ENCODE measurements at regions not wholly inside any gene's neighbourhood (a gene's known extent, or its start where the extent isn't known, plus 50 kb on each side); places are given as distances from the start of the nearest gene placed in this dataset.

GRCh38 chr5:83846624-83847350 lies 126.1 kb upstream of the HAPLN1 start:
- no peaks in the 10 kb centered on the region for H3K27me3 Mint-ChIP-seq (ENCODE audit: insufficient read depth)
- TF ChIP-seq CTCF (conservative IDR thresholded peaks at IDR 0.05), result no peak
- H3K4me1 Mint-ChIP-seq, result no peaks in the 10 kb centered on the region
- Histone ChIP-seq H3K4me1 (ENCODE audit: control insufficient read depth, insufficient read depth, low read length) (no peaks in the 10 kb centered on the region), H3K9ac (ENCODE audit: extremely low read depth, low read length, poor library complexity, severe bottlenecking) (no peak overlapping the region), H3K9me3 (ENCODE audit: control insufficient read depth, low read length) (no peaks in the 10 kb centered on the region), H3K4me3 (ENCODE audit: low read length) (no peak overlapping the region), H3K36me3 (ENCODE audit: control insufficient read depth, insufficient read depth, low read length) (no peaks in the 10 kb centered on the region), H3K27ac (ENCODE audit: low read depth, low read length) (no peak overlapping the region), H3K27me3 (ENCODE audit: control insufficient read depth, insufficient read depth, low read length, poor library complexity, severe bottlenecking) (no peaks in the 10 kb centered on the region)
- no peak overlapping the region for H3K27ac Mint-ChIP-seq
- no peaks in the 10 kb centered on the region for H3K36me3 Mint-ChIP-seq (ENCODE audit: low read depth)
- H3K4me3 Mint-ChIP-seq, result no peak overlapping the region
- 81 to 86% methylated on average over 2 to 3 of the region's 3 CpGs for WGBS, 2 experiments (ENCODE audit: insufficient coverage in 1 of 2, insufficient read length in 1 of 2)
- DNase-seq, result no peak
- no peaks in the 10 kb centered on the region for H3K9me3 Mint-ChIP-seq

GRCh38 chr5:83844449-83845068 lies 123.9 kb upstream of the HAPLN1 start:
- Histone ChIP-seq H3K27me3 (ENCODE audit: control insufficient read depth, insufficient read depth, low read length, poor library complexity, severe bottlenecking) (no peaks in the 10 kb centered on the region), H3K27ac (ENCODE audit: low read depth, low read length) (no peak overlapping the region), H3K9ac (ENCODE audit: extremely low read depth, low read length, poor library complexity, severe bottlenecking) (no peak overlapping the region), H3K4me3 (ENCODE audit: low read length) (no peak overlapping the region), H3K9me3 (ENCODE audit: control insufficient read depth, low read length) (no peaks in the 10 kb centered on the region), H3K36me3 (ENCODE audit: control insufficient read depth, insufficient read depth, low read length) (no peaks in the 10 kb centered on the region), H3K4me1 (ENCODE audit: control insufficient read depth, insufficient read depth, low read length) (no peaks in the 10 kb centered on the region)
- Mint-ChIP-seq H3K27me3 (ENCODE audit: insufficient read depth) (no peaks in the 10 kb centered on the region), H3K36me3 (ENCODE audit: low read depth) (no peaks in the 10 kb centered on the region), H3K4me1 (no peaks in the 10 kb centered on the region), H3K9me3 (no peaks in the 10 kb centered on the region), H3K4me3 (no peak overlapping the region), H3K27ac (no peak overlapping the region)
- TF ChIP-seq CTCF (conservative IDR thresholded peaks at IDR 0.05), result no peak
- DNase-seq, result no peak
- 91 to 100% methylated on average over 5 to 7 of the region's 7 CpGs for WGBS, 2 experiments (ENCODE audit: insufficient coverage in 1 of 2, insufficient read length in 1 of 2)

- H3K36me3 Mint-ChIP-seq (ENCODE audit: low read depth), result no peaks in the 10 kb centered on the region
- no peak overlapping the region for H3K9ac ChIP-seq (ENCODE audit: extremely low read depth, low read length, poor library complexity, severe bottlenecking)
- H3K9me3 ChIP-seq (ENCODE audit: control insufficient read depth, low read length), result no peaks in the 10 kb centered on the region
- H3K27ac Mint-ChIP-seq, result no peak overlapping the region
- 84 to 100% methylated on average over 2 to 3 of the region's 3 CpGs for WGBS, 2 experiments (ENCODE audit: insufficient coverage in 1 of 2, insufficient read length in 1 of 2)
- no peak overlapping the region for H3K4me3 Mint-ChIP-seq
- no peaks in the 10 kb centered on the region for H3K9me3 Mint-ChIP-seq
- H3K4me1 ChIP-seq (ENCODE audit: control insufficient read depth, insufficient read depth, low read length), result no peaks in the 10 kb centered on the region
- H3K36me3 ChIP-seq (ENCODE audit: control insufficient read depth, insufficient read depth, low read length), result no peaks in the 10 kb centered on the region
- no peak for TF ChIP-seq CTCF (conservative IDR thresholded peaks at IDR 0.05)
- no peaks in the 10 kb centered on the region for H3K27me3 ChIP-seq (ENCODE audit: control insufficient read depth, insufficient read depth, low read length, poor library complexity, severe bottlenecking)
- no peak for DNase-seq
- no peak overlapping the region for H3K27ac ChIP-seq (ENCODE audit: low read depth, low read length)
- no peaks in the 10 kb centered on the region for H3K27me3 Mint-ChIP-seq (ENCODE audit: insufficient read depth)
- no peaks in the 10 kb centered on the region for H3K4me1 Mint-ChIP-seq
- H3K4me3 ChIP-seq (ENCODE audit: low read length), result no peak overlapping the region
Observed at GRCh38 chr5:83839788-83840187, 119.1 kb upstream of the HAPLN1 start.

Data from endodermal cell (in vitro differentiated cells).